ENCODE measurements at regions not wholly inside any gene's neighbourhood (a gene's known extent, or its start where the extent isn't known, plus 50 kb on each side); places are given as distances from the start of the nearest gene placed in this dataset.
A peak's percentile ranks its signal among the peaks of the same experiment; 100 is the strongest.

GRCh38 chr13:64160479-64160878, 2744.8 kb upstream of the PCDH20 start:
- DNase-seq: no peak
- Histone ChIP-seq H3K27ac (no peak overlapping the region), H3K9me3 (no peaks in the 10 kb centered on the region), H3K4me1 (no peaks in the 10 kb centered on the region), H3K27me3 (ENCODE audit: insufficient read depth in 3 of 3, low read length in 2 of 3) (no peaks in the 10 kb centered on the region), H3K4me3 (no peak overlapping the region), H3K36me3 (ENCODE audit: insufficient read depth in 1 of 2, low read depth in 1 of 2) (no peaks in the 10 kb centered on the region)
- ATAC-seq: no peak
- intact Hi-C loops (cut with DNase I): no loop called here
- TF ChIP-seq CTCF (IDR thresholded peaks at IDR 0.05): no peak

- 29 to 45% (median 39%) methylated on average over 3 of the region's 3 CpGs for WGBS, 3 donors
These were observed 2743.3 kb upstream of the PCDH20 start for GRCh38 chr13:64158908-64159307.

GRCh38 chr13:64154514-64154913, 2738.9 kb upstream of the PCDH20 start:
- no peak overlapping the region for H3K27ac ChIP-seq
- H3K4me1 ChIP-seq: no peaks in the 10 kb centered on the region
- no peak for TF ChIP-seq CTCF (IDR thresholded peaks at IDR 0.05)
- no peaks in the 10 kb centered on the region for H3K27me3 ChIP-seq (ENCODE audit: insufficient read depth in 3 of 3, low read length in 2 of 3)
- peaks cover 11% of the 10 kb centered on the region for H3K9me3 ChIP-seq
- DNase-seq (no peak), ATAC-seq (no peak)
- H3K4me3 ChIP-seq: no peak overlapping the region
- intact Hi-C loops (cut with DNase I): no loop called here
- 53 to 65% (median 57%) methylated on average over 1 of the region's 1 CpG for WGBS, 3 donors
- H3K36me3 ChIP-seq (ENCODE audit: insufficient read depth in 1 of 2, low read depth in 1 of 2): no peaks in the 10 kb centered on the region

More at GRCh38 chr13:64158908-64159307, 2743.3 kb upstream of the PCDH20 start:
- DNase-seq (no peak), ATAC-seq (no peak)
- intact Hi-C loops (cut with DNase I): no loop called here
- Histone ChIP-seq H3K27ac (no peak overlapping the region), H3K9me3 (no peaks in the 10 kb centered on the region), H3K4me1 (no peaks in the 10 kb centered on the region), H3K4me3 (no peak overlapping the region), H3K36me3 (ENCODE audit: insufficient read depth in 1 of 2, low read depth in 1 of 2) (no peaks in the 10 kb centered on the region), H3K27me3 (ENCODE audit: insufficient read depth in 3 of 3, low read length in 2 of 3) (no peaks in the 10 kb centered on the region)
- no peak for TF ChIP-seq CTCF (IDR thresholded peaks at IDR 0.05)

- TF ChIP-seq CTCF (IDR thresholded peaks at IDR 0.05): no peak
- no peaks in the 10 kb centered on the region for H3K36me3 ChIP-seq (ENCODE audit: insufficient read depth in 1 of 2, low read depth in 1 of 2)
- DNase-seq: peak in 1 of 2 donors; percentile 50
- intact Hi-C loops (cut with DNase I): no loop called here
- H3K27me3 ChIP-seq (ENCODE audit: insufficient read depth in 3 of 3, low read length in 2 of 3): no peaks in the 10 kb centered on the region
- ATAC-seq: peak in 2 of 4 donors; percentile 26 to 34
- H3K27ac ChIP-seq: no peak overlapping the region
- H3K4me1 ChIP-seq: no peaks in the 10 kb centered on the region
- no peak overlapping the region for H3K4me3 ChIP-seq
- 32 to 54% (median 34%) methylated on average over 4 of the region's 4 CpGs for WGBS, 3 donors
- H3K9me3 ChIP-seq: no peaks in the 10 kb centered on the region
These were observed 2715.0 kb upstream of the PCDH20 start for GRCh38 chr13:64130600-64130999.

GRCh38 chr13:64130171-64130570, 2714.5 kb upstream of the PCDH20 start:
- no peak overlapping the region for H3K4me3 ChIP-seq
- intact Hi-C loops (cut with DNase I): no loop called here
- WGBS, 3 donors: 36 to 62% (median 42%) methylated on average over 3 of the region's 3 CpGs
- ATAC-seq: no peak
- H3K9me3 ChIP-seq: no peaks in the 10 kb centered on the region
- TF ChIP-seq CTCF (IDR thresholded peaks at IDR 0.05): no peak
- H3K27ac ChIP-seq: no peak overlapping the region
- DNase-seq: no peak
- H3K4me1 ChIP-seq: no peaks in the 10 kb centered on the region
- H3K36me3 ChIP-seq (ENCODE audit: insufficient read depth in 1 of 2, low read depth in 1 of 2): no peaks in the 10 kb centered on the region
- no peaks in the 10 kb centered on the region for H3K27me3 ChIP-seq (ENCODE audit: insufficient read depth in 3 of 3, low read length in 2 of 3)

Data from psoas muscle (tissue), 7 donors.